GM19468 (cell line): ENCODE measurements at regions not wholly inside any gene's neighbourhood (a gene's known extent, or its start where the extent isn't known, plus 50 kb on each side); places are given as distances from the start of the nearest gene placed in this dataset.

Source experiments
- ATAC-seq: cut with Tn5 transposase; IDR thresholded peaks from one replicate; pipeline ENCODE4 v1.9.1; 2021; ENCODE audit warnings: mild to moderate bottlenecking, moderate library complexity, moderate number of reproducible peaks; ENCODE audit not compliant: unreplicated experiment; ENCODE audit errors: extremely low read depth

- no peak for ATAC-seq
These were observed 230.0 kb upstream of the TOPAZ1 start for GRCh38 chr3:44011680-44012079.

- ATAC-seq: no peak
These were observed 229.4 kb upstream of the TOPAZ1 start for GRCh38 chr3:44012160-44012899.

GRCh38 chr3:44013967-44014366 lies 227.7 kb upstream of the TOPAZ1 start:
- ATAC-seq: no peak

GRCh38 chr3:44015170-44015569 lies 226.5 kb upstream of the TOPAZ1 start:
- ATAC-seq: no peak

GRCh38 chr3:44016818-44017217 lies 224.9 kb upstream of the TOPAZ1 start:
- ATAC-seq: no peak

- ATAC-seq: no peak
These were observed 222.8 kb upstream of the TOPAZ1 start for GRCh38 chr3:44018926-44019325.

GRCh38 chr3:44019736-44020135 lies 221.9 kb upstream of the TOPAZ1 start:
- no peak for ATAC-seq

- no peak for ATAC-seq
These were observed 221.5 kb upstream of the TOPAZ1 start for GRCh38 chr3:44020143-44020542.

- ATAC-seq: no peak
These were observed 219.8 kb upstream of the TOPAZ1 start for GRCh38 chr3:44021651-44022594.

- no peak for ATAC-seq
These were observed 217.6 kb upstream of the TOPAZ1 start for GRCh38 chr3:44023961-44024593.

GRCh38 chr3:44026220-44026865 lies 215.3 kb upstream of the TOPAZ1 start:
- ATAC-seq: no peak

GRCh38 chr3:44029100-44029499 lies 212.6 kb upstream of the TOPAZ1 start:
- no peak for ATAC-seq

- ATAC-seq: no peak
These were observed 211.4 kb upstream of the TOPAZ1 start for GRCh38 chr3:44030285-44030684.

- ATAC-seq: no peak
These were observed 210.9 kb upstream of the TOPAZ1 start for GRCh38 chr3:44030687-44031305.

- ATAC-seq: no peak
These were observed 210.0 kb upstream of the TOPAZ1 start for GRCh38 chr3:44031387-44032380.

- ATAC-seq: no peak
These were observed 209.2 kb upstream of the TOPAZ1 start for GRCh38 chr3:44032487-44032886.

GRCh38 chr3:44033123-44033522 lies 208.6 kb upstream of the TOPAZ1 start:
- no peak for ATAC-seq

- ATAC-seq: no peak
These were observed 204.8 kb upstream of the TOPAZ1 start for GRCh38 chr3:44036850-44037249.

- no peak for ATAC-seq
These were observed 202.7 kb upstream of the TOPAZ1 start for GRCh38 chr3:44039006-44039405.
